GM18508 (cell line): ENCODE measurements at regions not wholly inside any gene's neighbourhood (a gene's known extent, or its start where the extent isn't known, plus 50 kb on each side); places are given as distances from the start of the nearest gene placed in this dataset.

ENCODE experiments used
- ATAC-seq: cut with Tn5 transposase; IDR thresholded peaks from one replicate; pipeline ENCODE4 v1.9.1; 2021; ENCODE audit warnings: moderate number of reproducible peaks; ENCODE audit not compliant: insufficient read depth, unreplicated experiment

GRCh38 chr10:29962166-29962850, 97.1 kb downstream of the JCAD start:
- ATAC-seq = no peak

- ATAC-seq = no peak
These were observed 98.0 kb downstream of the JCAD start for GRCh38 chr10:29961351-29961750.

DNA sequence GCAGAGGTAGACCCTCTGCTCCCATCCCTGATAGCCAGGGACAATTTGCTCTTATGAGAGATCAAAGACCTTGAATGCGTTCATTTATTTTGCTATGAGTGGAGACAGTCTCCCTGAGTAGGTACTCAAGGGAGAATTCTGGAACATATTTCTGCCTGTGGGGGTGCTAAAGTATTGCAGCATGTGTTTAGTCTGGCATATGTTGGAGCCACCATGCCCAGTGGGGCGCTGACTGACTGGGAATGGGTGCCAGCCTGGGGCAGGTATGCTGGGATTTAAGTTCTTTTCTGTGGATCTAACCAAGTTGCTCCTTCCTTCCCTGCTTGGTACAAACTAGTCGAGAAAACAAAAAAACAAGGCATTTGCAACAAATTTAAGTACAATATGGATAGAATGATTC, 99.1 kb downstream of the JCAD start:
- no peak for ATAC-seq

- no peak for ATAC-seq
These were observed 99.8 kb downstream of the JCAD start for GRCh38 chr10:29959586-29959985.

GRCh38 chr10:29958440-29958839, 100.9 kb downstream of the JCAD start:
- no peak for ATAC-seq

- no peak for ATAC-seq
These were observed 101.5 kb downstream of the JCAD start for GRCh38 chr10:29957907-29958331.

DNA sequence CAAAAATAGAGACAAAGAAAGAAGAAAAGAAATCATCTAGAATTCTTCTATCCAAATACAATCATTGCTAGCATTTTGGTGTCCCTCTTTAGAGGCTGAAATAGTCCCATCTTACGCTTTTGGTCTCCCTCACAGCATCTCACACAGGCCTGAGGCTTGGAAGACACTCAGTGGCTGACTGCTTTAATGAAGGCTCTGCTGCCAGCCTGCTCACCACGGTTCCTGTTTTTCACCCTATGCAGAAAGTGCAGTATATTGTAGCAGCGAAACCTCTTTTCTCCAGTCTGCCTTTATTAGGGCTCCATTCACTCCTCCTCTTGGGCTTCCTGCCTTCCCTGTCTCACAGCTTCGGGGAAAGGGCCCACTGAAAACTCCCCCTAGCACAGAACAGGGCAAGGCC, 102.2 kb downstream of the JCAD start:
- ATAC-seq = no peak

GRCh38 chr10:29956335-29956924, 103.0 kb downstream of the JCAD start:
- no peak for ATAC-seq

- no peak for ATAC-seq
These were observed 104.0 kb downstream of the JCAD start for GRCh38 chr10:29955329-29955935.

DNA sequence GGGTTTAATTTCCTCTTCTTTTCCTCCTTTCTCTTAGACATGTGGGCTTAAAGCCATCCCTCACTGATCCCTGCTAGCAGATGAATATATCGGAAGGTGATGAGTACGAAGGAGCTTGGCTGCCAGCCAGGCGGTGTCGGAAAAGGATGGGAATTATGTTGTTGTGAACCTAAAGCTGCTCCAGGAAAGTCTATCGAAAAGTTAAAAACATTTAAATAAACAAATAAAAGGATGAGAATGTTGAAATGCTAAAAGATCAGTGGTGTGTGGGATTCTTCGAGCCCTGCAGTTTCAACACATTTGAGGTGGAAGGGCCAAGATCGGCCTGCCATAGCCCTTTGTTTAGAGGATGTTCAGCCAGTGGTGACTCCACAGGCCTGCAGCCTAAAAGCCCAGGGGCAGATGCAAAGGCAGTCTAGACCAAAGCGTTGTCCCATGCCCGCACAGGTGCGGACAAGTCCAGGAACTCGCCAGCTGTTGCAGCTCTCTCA, 107.9 kb downstream of the JCAD start:
- no peak for ATAC-seq

DNA sequence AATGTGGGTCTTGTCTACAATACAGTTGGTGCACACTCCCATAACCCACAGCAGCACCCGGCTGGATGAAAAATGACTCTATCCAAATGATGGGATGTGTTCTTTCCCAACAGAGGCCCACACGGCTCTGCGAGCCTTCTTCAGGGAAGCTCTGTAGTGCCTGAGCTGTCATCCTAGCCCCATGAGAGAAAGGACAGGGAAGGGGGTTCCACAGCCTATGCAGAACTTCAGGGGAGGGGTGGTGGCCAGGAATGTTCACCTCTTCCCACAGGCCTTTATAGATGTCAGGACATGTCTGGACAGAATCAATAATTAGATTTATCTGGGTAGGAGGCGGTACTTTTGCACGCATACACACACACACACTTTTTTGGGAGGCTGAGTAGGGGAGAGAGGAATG, 109.0 kb downstream of the JCAD start:
- ATAC-seq = no peak

- no peak for ATAC-seq
These were observed 109.9 kb downstream of the JCAD start for GRCh38 chr10:29949411-29950011.

DNA sequence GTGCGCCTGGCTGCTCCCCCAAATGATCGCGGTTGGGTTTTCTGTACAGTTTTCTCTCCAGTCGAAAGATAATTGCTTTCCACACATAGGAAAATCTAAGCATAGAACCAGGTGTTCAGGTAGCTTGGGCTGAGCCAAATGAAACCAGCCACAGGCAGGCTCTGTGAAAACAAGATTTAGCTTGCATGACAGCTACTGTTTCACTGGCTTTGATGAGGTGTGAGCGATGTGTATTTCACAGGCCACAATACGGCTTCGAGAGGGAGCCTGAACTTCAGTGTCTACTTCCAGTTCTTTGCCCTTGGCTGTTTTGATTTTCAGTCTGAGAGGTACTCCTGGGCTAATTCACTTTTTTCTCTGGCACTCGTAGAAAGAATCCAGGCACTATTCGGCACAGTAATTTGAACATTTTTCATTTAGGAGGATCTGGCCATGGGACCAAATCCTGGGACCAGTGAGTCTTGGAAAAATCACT, 110.5 kb downstream of the JCAD start:
- ATAC-seq = no peak

GRCh38 chr10:29947701-29948060, 111.7 kb downstream of the JCAD start:
- no peak for ATAC-seq

DNA sequence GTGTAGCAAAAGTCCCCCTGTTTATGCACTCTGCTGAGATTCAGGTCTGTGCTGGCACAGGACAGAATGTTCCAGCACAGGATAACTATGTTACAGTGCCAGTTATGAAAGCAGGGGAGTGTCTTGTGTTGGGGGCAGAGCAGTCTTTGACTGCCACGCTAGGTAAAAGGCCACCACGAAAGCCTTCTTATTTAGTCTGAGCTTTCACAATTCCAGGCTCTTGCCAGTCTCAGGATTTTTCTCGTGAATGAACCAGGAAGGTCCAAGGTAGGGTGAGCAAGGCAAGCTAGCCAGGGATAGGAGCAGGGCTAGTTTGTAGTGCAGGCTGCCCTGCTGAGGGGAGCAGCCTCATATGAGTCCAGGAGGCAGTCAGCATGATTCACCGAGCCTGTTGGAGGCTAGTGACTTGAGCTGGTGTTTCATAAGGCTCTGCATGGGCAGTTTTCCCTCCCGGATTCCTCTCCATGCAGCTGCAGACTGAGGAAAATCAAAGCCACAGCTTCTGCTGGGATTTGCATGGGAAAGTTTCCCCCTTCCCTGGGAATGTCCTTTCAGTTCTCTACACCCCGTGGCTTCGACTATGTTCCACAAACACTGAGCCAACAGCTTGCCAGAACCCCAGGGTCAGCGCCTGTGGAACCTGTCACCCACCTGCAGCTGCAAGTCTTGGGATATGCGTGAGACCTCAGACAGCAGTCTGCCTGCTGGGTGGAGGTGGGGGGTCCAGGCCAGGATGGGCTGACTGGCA, 112.3 kb downstream of the JCAD start:
- no peak for ATAC-seq

DNA sequence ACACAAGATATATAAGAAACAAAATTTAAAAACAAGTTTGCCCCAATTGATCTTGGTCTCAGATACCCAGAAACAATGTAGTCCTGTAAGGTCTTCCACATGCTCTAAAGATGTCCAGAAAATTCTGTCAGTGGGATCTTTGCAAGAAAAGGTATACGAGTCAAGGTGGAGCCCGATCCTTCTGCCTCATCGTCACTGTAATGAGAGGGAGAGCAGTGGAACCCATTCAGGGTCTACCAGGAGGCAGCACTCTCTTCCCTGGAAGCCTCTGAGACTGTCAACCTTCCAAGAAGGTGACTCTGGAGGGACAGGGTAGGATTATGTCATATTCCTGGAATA, 112.8 kb downstream of the JCAD start:
- ATAC-seq = no peak

DNA sequence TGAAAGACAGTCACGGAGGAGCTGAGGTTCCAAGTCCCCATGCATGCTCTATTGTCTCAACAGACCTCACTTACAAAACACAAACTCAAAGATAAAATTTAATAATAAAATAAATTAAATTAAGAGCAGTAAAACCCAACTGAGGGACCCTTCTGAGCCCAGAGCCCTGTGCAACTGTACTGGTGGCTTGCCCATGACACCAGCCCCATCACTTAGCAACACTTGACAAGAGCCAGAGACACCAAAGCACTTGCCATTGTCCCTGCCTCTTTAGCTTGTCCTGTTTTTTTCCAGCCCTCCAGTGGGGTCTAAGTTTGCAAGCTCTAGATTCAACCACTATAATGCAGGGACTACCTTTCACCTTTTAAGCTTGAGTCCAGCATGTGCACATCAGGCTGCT, 117.9 kb downstream of the JCAD start:
- ATAC-seq = no peak

- ATAC-seq = no peak
These were observed 126.4 kb downstream of the JCAD start for GRCh38 chr10:29932991-29933390.

GRCh38 chr10:29931833-29932232, 127.6 kb downstream of the JCAD start:
- ATAC-seq = no peak

- no peak for ATAC-seq
These were observed 130.4 kb downstream of the JCAD start for GRCh38 chr10:29929006-29929405.

GRCh38 chr10:29926693-29927048, 132.7 kb downstream of the JCAD start:
- ATAC-seq = no peak
